ENCODE measurements at regions not wholly inside any gene's neighbourhood (a gene's known extent, or its start where the extent isn't known, plus 50 kb on each side); places are given as distances from the start of the nearest gene placed in this dataset.
A peak's percentile ranks its signal among the peaks of the same experiment; 100 is the strongest.
"Not testable (repeated sequence)": the region's sequence is repeated elsewhere in the genome, so short reads cannot be mapped to it uniquely, and the experiment has no call there.

GRCh38 chrX:123788193-123788592 is 55.3 kb upstream of the THOC2 start:
- H3K9me3 Mint-ChIP-seq; H3K27ac Mint-ChIP-seq; DNase-seq; H3K36me3 Mint-ChIP-seq (ENCODE audit: low read depth); H3K27me3 Mint-ChIP-seq; H3K4me1 Mint-ChIP-seq (ENCODE audit: low read depth); H3K4me3 Mint-ChIP-seq: not testable (repeated sequence)

GRCh38 chrX:123788744-123789143 is 55.9 kb upstream of the THOC2 start:
- no peak for DNase-seq
- no peaks in the 10 kb centered on the region for H3K36me3 Mint-ChIP-seq (ENCODE audit: low read depth)
- H3K4me1 Mint-ChIP-seq (ENCODE audit: low read depth), result peaks cover 6% of the 10 kb centered on the region
- H3K27ac Mint-ChIP-seq, result no peak overlapping the region
- no peaks in the 10 kb centered on the region for H3K27me3 Mint-ChIP-seq
- no peak overlapping the region for H3K4me3 Mint-ChIP-seq
- H3K9me3 Mint-ChIP-seq, result no peaks in the 10 kb centered on the region

GRCh38 chrX:123797543-123798447 is 62.1 kb upstream of the XIAP start:
- Mint-ChIP-seq H3K27me3 (no peaks in the 10 kb centered on the region), H3K36me3 (ENCODE audit: low read depth) (no peaks in the 10 kb centered on the region), H3K4me3 (no peak overlapping the region), H3K27ac (no peak overlapping the region), H3K9me3 (no peaks in the 10 kb centered on the region), H3K4me1 (ENCODE audit: low read depth) (no peaks in the 10 kb centered on the region)
- no peak for DNase-seq

- H3K4me1 Mint-ChIP-seq (ENCODE audit: low read depth); H3K4me3 Mint-ChIP-seq; DNase-seq; H3K36me3 Mint-ChIP-seq (ENCODE audit: low read depth); H3K27ac Mint-ChIP-seq; H3K9me3 Mint-ChIP-seq; H3K27me3 Mint-ChIP-seq: not testable (repeated sequence)
Measured at GRCh38 chrX:123798706-123799430, 61.0 kb upstream of the XIAP start.

- no peaks in the 10 kb centered on the region for H3K9me3 Mint-ChIP-seq
- DNase-seq, result no peak
- no peak overlapping the region for H3K4me3 Mint-ChIP-seq
- H3K27ac Mint-ChIP-seq, result no peak overlapping the region
- peaks cover 7% of the 10 kb centered on the region for H3K4me1 Mint-ChIP-seq (ENCODE audit: low read depth)
- no peaks in the 10 kb centered on the region for H3K27me3 Mint-ChIP-seq
- H3K36me3 Mint-ChIP-seq (ENCODE audit: low read depth), result no peaks in the 10 kb centered on the region
Measured at GRCh38 chrX:123801901-123802300, 58.0 kb upstream of the XIAP start.

- Mint-ChIP-seq H3K4me1 (ENCODE audit: low read depth) (peaks cover 7% of the 10 kb centered on the region), H3K27ac (peak overlapping the region; percentile 13), H3K9me3 (no peaks in the 10 kb centered on the region), H3K36me3 (ENCODE audit: low read depth) (no peaks in the 10 kb centered on the region), H3K27me3 (no peaks in the 10 kb centered on the region), H3K4me3 (no peak overlapping the region)
- DNase-seq, result no peak
Measured at GRCh38 chrX:123803331-123803983, 56.4 kb upstream of the XIAP start.

- H3K4me1 Mint-ChIP-seq (ENCODE audit: low read depth); DNase-seq; H3K27ac Mint-ChIP-seq; H3K9me3 Mint-ChIP-seq; H3K36me3 Mint-ChIP-seq (ENCODE audit: low read depth); H3K4me3 Mint-ChIP-seq; H3K27me3 Mint-ChIP-seq: not testable (repeated sequence)
Measured at GRCh38 chrX:123803984-123804365, 55.9 kb upstream of the XIAP start.

- Mint-ChIP-seq H3K27ac (no peak overlapping the region), H3K4me3 (no peak overlapping the region), H3K36me3 (ENCODE audit: low read depth) (no peaks in the 10 kb centered on the region), H3K4me1 (ENCODE audit: low read depth) (peaks cover 7% of the 10 kb centered on the region), H3K27me3 (peaks cover 3% of the 10 kb centered on the region), H3K9me3 (no peaks in the 10 kb centered on the region)
- DNase-seq, result no peak
Measured at GRCh38 chrX:123807835-123808416, 51.9 kb upstream of the XIAP start.

- H3K36me3 Mint-ChIP-seq (ENCODE audit: low read depth), result no peaks in the 10 kb centered on the region
- H3K27ac Mint-ChIP-seq, result no peak overlapping the region
- no peak for DNase-seq
- H3K4me3 Mint-ChIP-seq, result no peak overlapping the region
- no peaks in the 10 kb centered on the region for H3K4me1 Mint-ChIP-seq (ENCODE audit: low read depth)
- no peaks in the 10 kb centered on the region for H3K9me3 Mint-ChIP-seq
- H3K27me3 Mint-ChIP-seq, result peaks cover 3% of the 10 kb centered on the region
Measured at GRCh38 chrX:123809854-123810375, 49.9 kb upstream of the XIAP start.
